Esophagus muscularis mucosa (tissue), 3 donors: ENCODE measurements at regions not wholly inside any gene's neighbourhood (a gene's known extent, or its start where the extent isn't known, plus 50 kb on each side); places are given as distances from the start of the nearest gene placed in this dataset.

Experiments used
- CTCF ChIP-seq, 3 experiments: fragments of 200-600 bp in 2 of 3; fragments of 450-650 bp in 1 of 3; sonication (generic) in 2 of 3; IDR thresholded peaks; one replicate each; pipeline ENCODE4 v1.5.1; 2017 to 2019; ENCODE audit warnings: antibody characterized with exemption in 3 of 3, mild to moderate bottlenecking in 2 of 3, moderate library complexity in 1 of 3
- POLR2A ChIP-seq: fragments of 450-650 bp; IDR thresholded peaks from one replicate; pipeline ENCODE4 v1.6.1; 2017; ENCODE audit warnings: antibody characterized with exemption, moderate library complexity, mild to moderate bottlenecking, low read depth

- TF ChIP-seq CTCF (IDR thresholded peaks at IDR 0.05): no peak
- no peak for TF ChIP-seq POLR2A
Observed at GRCh38 chr4:114046331-114046730, 66.9 kb upstream of the ARSJ start.
